SJSA1 (cell line): ENCODE measurements at regions not wholly inside any gene's neighbourhood (a gene's known extent, or its start where the extent isn't known, plus 50 kb on each side); places are given as distances from the start of the nearest gene placed in this dataset.

Experiments
- DNase-seq, 2 experiments: peaks; one replicate each; pipeline ENCODE4 v3.0.0-alpha.2; 2015 to 2020; ENCODE audit warnings: low spot score in 2 of 2, low read depth in 1 of 2
- H3K27ac ChIP-seq: fragments of 250-450 bp; sonication (Bioruptor Pico); 2 replicates; pipeline ENCODE4 v1.5.1; 2020; ENCODE audit warnings: mild to moderate bottlenecking, moderate library complexity
- H3K27me3 ChIP-seq: fragments of 250-450 bp; sonication (Bioruptor Pico); replicated peaks from 2 replicates; pipeline ENCODE4 v1.5.1; 2020; ENCODE audit warnings: mild to moderate bottlenecking, moderate library complexity
- H3K36me3 ChIP-seq: fragments of 250-450 bp; sonication (Bioruptor Pico); 2 replicates; pipeline ENCODE4 v1.5.1; 2020; ENCODE audit warnings: mild to moderate bottlenecking
- H3K4me1 ChIP-seq: fragments of 250-450 bp; sonication (Bioruptor Pico); replicated peaks from 2 replicates; pipeline ENCODE4 v1.6.1; 2021; ENCODE audit warnings: mild to moderate bottlenecking
- H3K4me3 ChIP-seq: fragments of 250-450 bp; sonication (Bioruptor Pico); 2 replicates; pipeline ENCODE4 v1.5.1; 2020; ENCODE audit warnings: mild to moderate bottlenecking
- H3K9me3 ChIP-seq: fragments of 250-450 bp; sonication (Bioruptor Pico); replicated peaks from 2 replicates; pipeline ENCODE4 v1.5.1; 2020; ENCODE audit warnings: mild to moderate bottlenecking

- peak in 1 of 2 experiments; percentile 16 for DNase-seq
- no peak overlapping the region for H3K27ac ChIP-seq
- no peaks in the 10 kb centered on the region for H3K27me3 ChIP-seq
- H3K36me3 ChIP-seq = no peaks in the 10 kb centered on the region
- H3K9me3 ChIP-seq = no peaks in the 10 kb centered on the region
- H3K4me3 ChIP-seq = no peak overlapping the region
- H3K4me1 ChIP-seq = no peaks in the 10 kb centered on the region
Measured at GRCh38 chr2:121006743-121007489, 271.2 kb downstream of the GLI2 start.

DNA sequence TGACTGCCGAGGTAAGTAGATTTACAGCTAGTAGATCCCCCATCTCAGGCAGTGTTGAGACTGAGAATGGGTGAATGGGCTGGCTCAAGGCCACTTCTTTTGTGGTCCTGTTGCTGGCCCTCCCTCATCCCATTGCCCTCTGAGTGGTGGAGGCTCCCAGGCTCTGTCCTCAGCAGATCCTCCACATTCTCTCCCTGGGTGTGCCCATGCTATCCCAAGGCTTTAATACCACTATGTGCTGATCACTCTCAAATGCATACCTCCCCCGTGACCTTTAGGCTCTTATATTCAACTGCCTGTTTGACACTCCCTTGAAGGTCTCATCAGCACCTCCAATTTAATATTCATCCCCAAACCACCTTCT lies 271.8 kb downstream of the GLI2 start:
- no peaks in the 10 kb centered on the region for H3K4me1 ChIP-seq
- no peaks in the 10 kb centered on the region for H3K9me3 ChIP-seq
- H3K27me3 ChIP-seq = no peaks in the 10 kb centered on the region
- peak in 1 of 2 experiments; percentile 8 for DNase-seq
- no peak overlapping the region for H3K27ac ChIP-seq
- no peak overlapping the region for H3K4me3 ChIP-seq
- no peaks in the 10 kb centered on the region for H3K36me3 ChIP-seq

GRCh38 chr2:121008975-121009374 lies 273.3 kb downstream of the GLI2 start:
- no peak overlapping the region for H3K4me3 ChIP-seq
- no peaks in the 10 kb centered on the region for H3K36me3 ChIP-seq
- H3K9me3 ChIP-seq = no peaks in the 10 kb centered on the region
- no peaks in the 10 kb centered on the region for H3K4me1 ChIP-seq
- H3K27me3 ChIP-seq = no peaks in the 10 kb centered on the region
- no peak overlapping the region for H3K27ac ChIP-seq
- DNase-seq = peak in 1 of 2 experiments; percentile 41

- H3K4me1 ChIP-seq = no peaks in the 10 kb centered on the region
- no peaks in the 10 kb centered on the region for H3K36me3 ChIP-seq
- H3K4me3 ChIP-seq = no peak overlapping the region
- no peak for DNase-seq
- no peaks in the 10 kb centered on the region for H3K27me3 ChIP-seq
- H3K27ac ChIP-seq = no peak overlapping the region
- peaks cover 6% of the 10 kb centered on the region; the same call in 1 of the 2 replicates for H3K9me3 ChIP-seq
Measured at GRCh38 chr2:121010998-121011397, 274.0 kb downstream of the TFCP2L1 start.

DNA sequence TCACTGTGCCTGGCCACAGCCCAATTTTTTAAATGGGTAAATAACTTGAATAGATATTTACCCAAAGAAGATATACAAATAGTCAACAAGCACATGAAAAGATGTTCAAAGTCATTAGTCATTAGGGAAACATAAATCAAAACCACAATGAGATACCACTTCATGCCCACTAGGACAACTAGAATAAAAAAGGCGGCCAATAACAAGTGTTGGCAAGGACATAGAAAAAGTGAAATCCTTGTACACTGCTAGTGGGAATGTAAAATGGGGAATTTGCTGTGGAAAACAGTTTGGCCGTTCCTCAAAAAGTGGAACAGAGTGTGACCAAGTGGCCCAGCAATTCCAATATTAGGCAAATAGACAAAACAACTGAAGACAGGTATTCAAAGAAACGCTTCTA lies 270.1 kb downstream of the TFCP2L1 start:
- Histone ChIP-seq H3K4me3 (no peak overlapping the region), H3K27ac (no peak overlapping the region), H3K27me3 (no peaks in the 10 kb centered on the region), H3K4me1 (no peaks in the 10 kb centered on the region), H3K9me3 (peaks cover 6% of the 10 kb centered on the region; the same call in 1 of the 2 replicates), H3K36me3 (no peaks in the 10 kb centered on the region)
- no peak for DNase-seq

DNA sequence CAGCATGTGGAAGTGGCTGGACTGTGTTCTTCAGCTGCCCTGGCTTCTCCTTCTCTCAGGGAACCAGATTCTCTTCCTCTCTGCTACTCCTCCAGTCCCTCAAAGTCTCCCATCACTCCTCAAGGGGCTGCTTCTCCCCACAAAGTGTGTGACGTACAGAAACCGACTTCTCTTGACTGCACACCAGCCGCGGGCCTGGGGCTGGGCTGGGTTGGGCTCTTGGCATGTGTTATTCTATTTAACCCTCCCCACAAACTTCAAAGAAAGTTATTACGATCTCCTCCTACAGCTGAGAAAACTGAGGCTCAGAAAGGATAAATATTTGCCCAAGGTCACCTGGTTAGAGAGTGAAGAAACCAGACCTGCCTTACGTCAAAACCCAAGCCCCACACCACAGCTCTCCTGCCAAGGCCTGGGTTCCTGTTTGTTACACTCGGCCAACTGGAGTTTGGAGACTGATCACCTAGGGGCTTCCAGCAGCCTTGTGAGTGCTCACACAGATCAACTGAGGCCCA lies 269.0 kb downstream of the TFCP2L1 start:
- no peak for DNase-seq

DNA sequence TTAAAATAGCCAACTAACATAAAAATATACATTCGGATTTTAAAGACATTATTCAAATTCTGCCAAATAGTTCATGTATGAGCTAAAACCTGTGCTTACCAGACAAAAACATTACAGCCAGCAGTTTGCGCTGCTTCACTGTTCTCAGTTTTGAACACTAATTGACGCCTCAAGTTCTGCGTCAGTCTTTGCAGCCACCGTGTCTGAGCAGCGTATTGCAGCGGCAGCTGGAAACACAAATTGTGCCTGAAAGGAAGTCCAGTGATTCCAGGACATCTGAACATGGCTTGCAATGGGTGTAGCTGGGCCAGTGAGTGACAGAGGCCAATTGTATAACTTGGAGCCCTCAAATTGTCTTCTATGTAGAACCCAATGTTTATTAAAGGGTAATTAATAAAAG lies 267.6 kb downstream of the TFCP2L1 start:
- Histone ChIP-seq H3K27ac (no peak overlapping the region), H3K4me1 (no peaks in the 10 kb centered on the region), H3K4me3 (no peak overlapping the region), H3K36me3 (no peaks in the 10 kb centered on the region), H3K27me3 (no peaks in the 10 kb centered on the region), H3K9me3 (peaks cover 6% of the 10 kb centered on the region; the same call in 1 of the 2 replicates)
- DNase-seq = no peak

More for the DNA sequence above, 269.0 kb downstream of the TFCP2L1 start:
- no peak overlapping the region for H3K4me3 ChIP-seq
- H3K27me3 ChIP-seq = no peaks in the 10 kb centered on the region
- no peaks in the 10 kb centered on the region for H3K4me1 ChIP-seq
- peaks cover 6% of the 10 kb centered on the region; the same call in 1 of the 2 replicates for H3K9me3 ChIP-seq
- no peak overlapping the region for H3K27ac ChIP-seq
- no peaks in the 10 kb centered on the region for H3K36me3 ChIP-seq

DNA sequence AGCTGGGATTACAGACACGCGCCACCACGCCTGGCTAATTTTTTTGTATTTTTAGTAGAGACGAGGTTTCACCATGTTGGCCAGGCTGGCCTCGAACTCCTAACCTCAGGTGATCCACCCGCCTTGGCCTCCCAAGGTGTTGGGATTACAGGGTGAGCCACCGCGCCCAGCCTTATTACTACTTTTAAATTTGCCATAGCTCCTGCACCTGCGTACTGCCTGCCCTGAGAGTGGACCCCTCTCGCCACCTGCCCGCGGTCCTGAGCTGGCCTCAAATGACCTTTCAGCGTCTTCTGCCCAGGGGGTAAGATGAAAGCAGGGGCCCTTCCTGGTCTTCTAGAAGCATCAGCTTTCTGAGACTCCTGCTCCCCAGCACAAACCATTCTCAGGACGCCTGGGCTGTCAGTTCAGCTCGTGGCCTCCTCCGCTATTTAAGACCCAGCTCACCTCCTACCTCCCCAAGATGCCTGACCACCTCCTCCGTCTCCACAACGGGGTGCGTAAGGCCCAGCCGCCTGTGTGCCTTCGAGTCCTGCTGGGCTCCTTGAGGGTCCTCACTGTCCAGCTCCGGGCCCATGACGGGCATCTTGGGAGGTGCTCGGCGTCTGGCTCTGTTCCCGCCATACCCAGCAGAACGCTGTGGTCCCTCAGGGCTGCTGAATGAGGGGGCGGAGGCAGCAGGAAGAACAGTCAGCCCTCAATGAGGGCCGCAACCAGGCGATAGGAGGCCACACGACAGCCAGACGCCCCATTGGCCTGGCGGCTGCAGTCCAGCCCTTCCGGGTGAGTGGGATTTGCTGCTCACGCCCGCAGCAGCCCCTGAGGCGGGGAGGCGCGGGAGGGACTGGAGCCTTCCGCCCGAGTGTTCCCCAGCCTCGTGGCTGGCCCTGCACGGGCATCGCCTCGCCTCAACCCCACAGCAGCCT lies 266.6 kb downstream of the TFCP2L1 start:
- no peaks in the 10 kb centered on the region for H3K36me3 ChIP-seq
- peaks cover 6% of the 10 kb centered on the region; the same call in 1 of the 2 replicates for H3K9me3 ChIP-seq
- no peaks in the 10 kb centered on the region for H3K4me1 ChIP-seq
- no peak overlapping the region for H3K27ac ChIP-seq
- no peak for DNase-seq
- H3K4me3 ChIP-seq = no peak overlapping the region
- no peaks in the 10 kb centered on the region for H3K27me3 ChIP-seq

- H3K4me1 ChIP-seq = no peaks in the 10 kb centered on the region
- no peak overlapping the region for H3K27ac ChIP-seq
- DNase-seq = no peak
- H3K27me3 ChIP-seq = no peaks in the 10 kb centered on the region
- peaks cover 6% of the 10 kb centered on the region; the same call in 1 of the 2 replicates for H3K9me3 ChIP-seq
- H3K4me3 ChIP-seq = no peak overlapping the region
- H3K36me3 ChIP-seq = no peaks in the 10 kb centered on the region
Measured at GRCh38 chr2:121019071-121019470, 265.9 kb downstream of the TFCP2L1 start.

GRCh38 chr2:121019756-121020155 lies 265.2 kb downstream of the TFCP2L1 start:
- H3K27me3 ChIP-seq = no peaks in the 10 kb centered on the region
- no peak for DNase-seq
- H3K4me3 ChIP-seq = no peak overlapping the region
- no peak overlapping the region for H3K27ac ChIP-seq
- peaks cover 5% of the 10 kb centered on the region; the same call in 1 of the 2 replicates for H3K9me3 ChIP-seq
- H3K36me3 ChIP-seq = no peaks in the 10 kb centered on the region
- no peaks in the 10 kb centered on the region for H3K4me1 ChIP-seq

- Histone ChIP-seq H3K36me3 (no peaks in the 10 kb centered on the region), H3K27me3 (peaks cover 2% of the 10 kb centered on the region; the same call in 1 of the 2 replicates), H3K4me3 (no peak overlapping the region), H3K27ac (no peak overlapping the region), H3K4me1 (no peaks in the 10 kb centered on the region), H3K9me3 (no peaks in the 10 kb centered on the region)
- DNase-seq = no peak
Measured at GRCh38 chr2:121021685-121022084, 263.3 kb downstream of the TFCP2L1 start.

DNA sequence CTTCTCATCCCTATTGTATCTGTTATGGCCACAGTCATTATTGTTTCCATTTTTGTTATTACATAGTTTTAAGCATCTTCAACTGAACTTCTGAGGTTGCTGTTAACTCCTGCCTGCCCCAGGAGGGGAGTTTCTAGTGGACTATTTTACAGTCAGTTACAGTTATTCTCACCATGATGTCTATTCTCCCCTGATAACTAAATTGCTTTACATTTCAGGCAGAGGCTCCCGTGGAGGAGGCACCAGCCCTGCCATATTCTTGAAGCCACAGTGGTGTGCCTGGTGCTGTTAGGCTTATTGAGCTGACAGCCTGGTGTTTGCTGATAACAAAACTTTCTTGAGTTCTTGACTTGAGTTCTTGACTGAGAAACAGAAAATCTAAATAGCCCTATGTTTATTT lies 256.4 kb downstream of the TFCP2L1 start:
- DNase-seq = no peak
- peaks cover 39% of the 10 kb centered on the region for H3K27me3 ChIP-seq
- no peaks in the 10 kb centered on the region for H3K9me3 ChIP-seq
- no peak overlapping the region for H3K4me3 ChIP-seq
- H3K4me1 ChIP-seq = no peaks in the 10 kb centered on the region
- no peak overlapping the region for H3K27ac ChIP-seq
- H3K36me3 ChIP-seq = no peaks in the 10 kb centered on the region

DNA sequence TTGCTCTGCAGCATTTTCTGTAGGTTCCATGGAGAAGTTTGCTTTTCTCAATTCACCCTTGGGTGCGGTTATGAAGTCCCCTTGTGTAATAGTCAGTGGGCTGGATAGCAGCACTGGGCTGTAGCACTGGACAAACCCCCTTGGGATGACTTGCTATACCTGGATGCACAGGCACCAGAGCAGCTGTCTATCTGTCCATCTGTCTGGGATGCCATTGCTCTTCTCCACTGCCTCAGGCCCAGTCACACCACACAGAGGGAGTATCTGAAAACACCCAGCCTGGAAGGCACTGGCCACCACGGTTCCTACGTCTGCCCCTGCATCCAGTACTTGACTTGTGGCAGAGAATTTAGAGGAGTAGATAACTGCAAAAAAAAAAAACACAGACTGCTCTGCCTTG lies 254.5 kb downstream of the TFCP2L1 start:
- no peaks in the 10 kb centered on the region for H3K9me3 ChIP-seq
- H3K27me3 ChIP-seq = peaks cover 58% of the 10 kb centered on the region
- H3K27ac ChIP-seq = no peak overlapping the region
- H3K4me1 ChIP-seq = no peaks in the 10 kb centered on the region
- no peak overlapping the region for H3K4me3 ChIP-seq
- no peak for DNase-seq
- no peaks in the 10 kb centered on the region for H3K36me3 ChIP-seq
